ENCODE measurements at regions not wholly inside any gene's neighbourhood (a gene's known extent, or its start where the extent isn't known, plus 50 kb on each side); places are given as distances from the start of the nearest gene placed in this dataset.
"Not testable (repeated sequence)": the region's sequence is repeated elsewhere in the genome, so short reads cannot be mapped to it uniquely, and the experiment has no call there.

GRCh38 chr15:30030345-30030744 is 52.4 kb upstream of the GOLGA8J start:
- DNase-seq, result no peak

- no peak for DNase-seq
Observed at GRCh38 chr15:30023798-30024295, 58.9 kb upstream of the GOLGA8J start.

GRCh38 chr15:30010746-30011145 is 72.0 kb upstream of the GOLGA8J start:
- no peak for DNase-seq

- no peak for DNase-seq
Observed at GRCh38 chr15:30008156-30008555, 74.6 kb upstream of the GOLGA8J start.

GRCh38 chr15:30001602-30002001 is 81.2 kb upstream of the GOLGA8J start:
- DNase-seq, result no peak

- DNase-seq, result no peak
Observed at GRCh38 chr15:29998033-29998432, 84.7 kb upstream of the GOLGA8J start.

- no peak for DNase-seq
Observed at GRCh38 chr15:29997499-29997898, 85.3 kb upstream of the GOLGA8J start.

GRCh38 chr15:29994284-29994683 is 88.5 kb upstream of the GOLGA8J start:
- DNase-seq, result no peak

GRCh38 chr15:29990954-29991353 is 91.8 kb upstream of the GOLGA8J start:
- DNase-seq, result no peak

GRCh38 chr15:29990035-29990434 is 92.7 kb upstream of the GOLGA8J start:
- DNase-seq, result no peak

GRCh38 chr15:29988701-29989100 is 94.1 kb upstream of the GOLGA8J start:
- no peak for DNase-seq

GRCh38 chr15:29986946-29987345 is 95.8 kb upstream of the GOLGA8J start:
- DNase-seq, result no peak

GRCh38 chr15:29978411-29979382 is 104.1 kb upstream of the GOLGA8J start:
- no peak for DNase-seq

GRCh38 chr15:29974056-29974455 is 108.7 kb upstream of the GOLGA8J start:
- not testable (repeated sequence) for DNase-seq

GRCh38 chr15:29972051-29972450 is 110.7 kb upstream of the GOLGA8J start:
- DNase-seq, result no peak

- DNase-seq, result no peak
Observed at GRCh38 chr15:29970402-29970695, 112.4 kb upstream of the GOLGA8J start.

- no peak for DNase-seq
Observed at GRCh38 chr15:29969562-29970401, 113.0 kb upstream of the GOLGA8J start.

GRCh38 chr15:29968895-29969561 is 113.7 kb upstream of the GOLGA8J start:
- no peak for DNase-seq

- DNase-seq, result no peak
Observed at GRCh38 chr15:29968099-29968894, 114.5 kb upstream of the GOLGA8J start.

GRCh38 chr15:29962407-29962806 is 120.3 kb upstream of the GOLGA8J start:
- no peak for DNase-seq

GRCh38 chr15:29959384-29960137 is 123.2 kb upstream of the GOLGA8J start:
- DNase-seq, result no peak

- DNase-seq, result no peak
Observed at GRCh38 chr15:29952225-29952624, 130.0 kb upstream of the TJP1 start.

Measured in activated CD4-positive, alpha-beta T cell treated with anti-CD3 and anti-CD28 coated beads, Interleukin-10, Interleukin-2, amounts not matched to agents 100 ng/mL and 50 ng/mL, durations not matched to agents 16 hours and 8 hours (primary cell).